ENCODE measurements at regions not wholly inside any gene's neighbourhood (a gene's known extent, or its start where the extent isn't known, plus 50 kb on each side); places are given as distances from the start of the nearest gene placed in this dataset.
"Not testable (repeated sequence)": the region's sequence is repeated elsewhere in the genome, so short reads cannot be mapped to it uniquely, and the experiment has no call there.

- DNase-seq (ENCODE audit: low spot score), result no peak
These were observed 89.8 kb upstream of the CYRIA start for GRCh38 chr2:16755442-16755841.

- DNase-seq (ENCODE audit: low spot score), result not testable (repeated sequence)
These were observed 87.4 kb upstream of the CYRIA start for GRCh38 chr2:16753025-16753424.

DNA sequence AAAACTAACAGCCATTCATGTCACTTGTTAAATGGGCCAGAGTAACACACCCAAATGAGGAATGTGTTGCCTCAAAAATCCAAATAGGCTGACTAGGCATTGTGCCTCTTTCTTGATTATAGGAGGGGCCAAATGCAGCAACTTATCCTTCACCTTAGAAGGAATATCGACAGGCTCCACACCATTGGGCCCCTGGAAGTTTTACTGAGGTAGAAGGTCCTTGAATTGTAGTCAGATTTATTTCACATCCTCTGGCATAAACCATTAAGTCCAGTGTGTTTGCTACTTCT is 85.2 kb upstream of the CYRIA start:
- DNase-seq (ENCODE audit: low spot score), result not testable (repeated sequence)

DNA sequence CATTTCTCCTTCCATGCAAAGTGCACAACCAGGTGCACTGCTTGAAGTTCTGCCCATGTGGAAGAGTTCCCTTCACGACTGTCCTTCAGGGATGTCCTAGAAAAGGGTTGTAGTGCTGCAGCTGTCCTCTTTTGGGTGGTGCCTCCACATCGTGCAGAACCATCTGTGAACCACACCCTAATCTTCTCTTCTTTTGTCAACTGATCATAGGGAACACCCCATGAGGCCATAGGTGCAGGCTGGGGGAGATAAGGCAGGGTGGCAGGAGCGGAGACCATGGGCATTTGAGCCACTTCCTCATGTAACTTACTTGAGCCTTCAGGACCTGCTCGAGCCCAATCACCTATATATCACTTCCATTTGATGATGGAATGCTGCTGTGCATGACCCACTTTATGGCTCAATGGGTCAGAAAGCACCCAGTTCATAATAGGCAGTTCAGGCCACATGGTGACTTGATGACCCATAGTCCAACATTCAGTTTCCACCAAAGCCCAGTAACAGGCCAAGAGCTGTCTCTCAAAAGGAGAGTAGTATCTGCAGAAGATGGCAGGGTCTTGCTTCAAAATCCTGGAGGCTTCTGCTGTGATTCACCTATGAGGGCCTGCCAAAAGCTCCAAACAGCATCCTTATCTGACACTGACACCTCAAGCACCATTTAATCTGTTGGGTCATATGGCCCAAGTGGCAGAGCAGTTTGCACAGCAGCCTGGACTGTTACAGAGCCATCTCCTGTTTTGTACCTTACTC is 84.7 kb upstream of the CYRIA start:
- DNase-seq (ENCODE audit: low spot score), result peak; percentile 34

DNA sequence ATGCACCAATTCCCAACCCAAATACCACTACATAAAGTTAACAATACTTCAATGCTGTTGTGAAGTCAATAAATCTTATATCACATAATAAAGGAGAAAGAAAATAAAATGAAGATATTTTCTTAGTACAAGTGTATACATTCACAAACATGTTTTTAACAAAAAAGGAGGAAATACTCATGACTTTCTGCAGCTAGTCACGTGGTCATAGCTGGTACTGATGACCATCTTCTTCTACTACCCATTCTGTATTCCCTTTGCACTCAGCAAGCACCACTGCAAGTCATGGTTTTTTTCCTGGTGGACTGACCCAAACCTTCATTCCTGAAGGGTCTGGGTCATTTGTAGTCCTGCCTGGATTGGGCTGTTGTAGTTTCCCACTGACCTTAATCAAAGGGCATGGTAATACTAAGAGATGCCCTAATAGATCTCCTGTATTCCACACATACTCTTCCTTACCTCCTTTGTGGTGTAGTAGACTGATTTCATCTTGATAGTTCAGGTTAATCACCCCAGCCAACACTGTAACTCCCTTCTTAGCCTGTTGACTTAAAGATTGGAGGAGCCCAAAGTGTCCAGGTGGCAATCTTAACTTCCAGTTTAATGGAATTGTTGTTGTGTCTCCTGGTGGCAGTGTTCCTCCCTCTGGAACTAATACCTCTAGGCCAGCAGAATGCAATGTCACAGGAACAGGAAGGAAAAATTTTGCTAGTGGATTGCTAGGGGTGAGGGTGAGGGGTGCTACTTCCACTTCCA is 83.1 kb upstream of the CYRIA start:
- not testable (repeated sequence) for DNase-seq (ENCODE audit: low spot score)

- DNase-seq (ENCODE audit: low spot score), result no peak
These were observed 82.1 kb upstream of the CYRIA start for GRCh38 chr2:16747689-16748088.

DNA sequence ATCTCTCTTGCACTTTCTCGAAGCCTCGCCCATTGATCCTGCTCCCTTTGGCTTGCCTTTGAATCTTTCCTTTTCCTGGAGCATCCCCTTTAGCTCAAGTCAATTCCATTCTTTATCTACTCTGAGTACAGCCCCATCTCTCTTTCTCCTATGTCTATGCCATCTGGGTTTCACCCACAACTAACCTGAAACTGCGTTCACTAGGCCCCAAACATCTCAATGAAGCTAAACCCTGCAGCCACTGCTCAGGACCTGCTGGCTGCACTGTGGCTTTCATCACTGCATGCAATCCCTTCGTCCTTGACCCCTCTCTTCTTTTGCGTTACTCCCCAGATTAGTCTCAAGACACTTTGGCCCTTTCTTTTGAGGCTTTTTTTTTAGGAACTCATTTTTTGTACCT is 81.6 kb upstream of the CYRIA start:
- DNase-seq (ENCODE audit: low spot score), result no peak

DNA sequence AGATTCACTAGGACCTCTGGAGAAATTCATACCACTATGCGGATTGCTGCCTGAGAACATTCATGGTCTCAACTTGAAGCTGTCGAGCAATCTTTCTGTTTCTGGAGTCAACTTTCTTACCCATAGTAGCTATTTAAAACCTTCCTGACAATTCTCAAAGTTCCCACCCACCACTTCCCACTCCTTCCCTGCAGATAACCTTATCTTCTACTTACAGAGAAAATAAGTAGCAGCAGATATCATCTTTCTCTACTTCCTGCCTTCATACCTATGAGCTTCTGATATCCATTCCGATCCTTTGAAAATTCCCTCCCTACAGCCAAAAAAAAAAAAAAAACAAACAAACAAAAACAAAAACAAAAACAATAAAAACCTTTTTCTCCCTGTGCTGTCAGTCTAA is 81.2 kb upstream of the CYRIA start:
- no peak for DNase-seq (ENCODE audit: low spot score)

DNA sequence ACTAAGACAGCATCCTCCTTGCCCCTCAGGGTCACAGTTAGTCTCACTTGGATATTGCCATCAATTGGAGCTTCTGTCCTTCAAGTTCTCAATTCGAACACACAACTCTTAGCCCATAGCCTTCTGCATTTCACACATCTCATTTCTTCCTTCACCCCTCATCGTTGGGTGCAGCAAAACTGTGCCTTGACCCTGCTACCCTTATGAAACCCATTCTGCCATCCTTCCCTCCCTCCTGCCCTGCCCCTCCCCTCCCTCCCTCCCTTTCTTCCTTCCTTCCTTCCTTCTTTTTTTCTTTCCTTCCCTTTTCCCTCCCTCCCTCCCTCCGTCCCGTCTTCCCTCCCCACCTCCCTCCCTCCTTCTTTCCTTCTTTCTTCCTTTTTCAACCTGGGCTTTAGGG is 80.7 kb upstream of the CYRIA start:
- DNase-seq (ENCODE audit: low spot score), result no peak

DNA sequence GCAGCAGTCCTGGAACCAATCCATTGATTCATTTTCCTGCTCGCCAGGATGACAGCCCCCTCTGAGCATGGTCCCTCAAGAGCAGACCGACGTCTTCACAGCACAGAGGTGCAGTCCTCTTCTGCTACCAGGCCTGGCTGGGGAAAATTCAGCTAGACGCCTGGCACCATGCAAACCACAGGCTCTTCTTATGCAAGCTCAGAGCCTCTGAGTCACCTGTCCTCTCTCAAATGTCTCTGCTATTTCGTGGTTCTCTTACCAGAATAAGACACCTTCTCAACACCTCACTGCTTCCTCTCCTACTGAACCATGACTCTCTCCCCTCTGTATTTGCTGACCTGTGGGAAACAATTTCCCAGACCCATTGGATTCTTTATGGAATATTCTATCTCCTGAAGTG is 79.8 kb upstream of the CYRIA start:
- no peak for DNase-seq (ENCODE audit: low spot score)

- no peak for DNase-seq (ENCODE audit: low spot score)
These were observed 78.9 kb upstream of the CYRIA start for GRCh38 chr2:16744521-16744920.

DNA sequence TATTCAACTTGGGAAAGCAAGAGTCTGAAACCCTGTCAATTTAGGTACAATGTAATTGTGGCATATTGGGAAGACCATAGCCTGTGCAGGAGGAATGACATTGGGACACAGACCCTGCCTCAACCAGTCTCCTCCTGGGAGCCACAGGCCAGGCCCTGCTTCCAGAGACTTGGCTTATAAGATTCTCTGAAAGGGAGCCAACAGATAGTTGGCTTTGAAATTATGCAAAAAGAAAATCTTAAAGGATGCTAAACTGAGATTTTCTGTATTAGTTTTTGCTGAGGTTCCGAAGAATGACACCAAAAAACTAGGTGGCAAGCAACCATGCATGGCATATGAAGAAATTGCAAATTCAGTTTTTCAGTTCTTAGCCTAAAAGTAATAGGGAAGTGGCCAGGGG is 76.4 kb upstream of the CYRIA start:
- DNase-seq (ENCODE audit: low spot score), result no peak

DNA sequence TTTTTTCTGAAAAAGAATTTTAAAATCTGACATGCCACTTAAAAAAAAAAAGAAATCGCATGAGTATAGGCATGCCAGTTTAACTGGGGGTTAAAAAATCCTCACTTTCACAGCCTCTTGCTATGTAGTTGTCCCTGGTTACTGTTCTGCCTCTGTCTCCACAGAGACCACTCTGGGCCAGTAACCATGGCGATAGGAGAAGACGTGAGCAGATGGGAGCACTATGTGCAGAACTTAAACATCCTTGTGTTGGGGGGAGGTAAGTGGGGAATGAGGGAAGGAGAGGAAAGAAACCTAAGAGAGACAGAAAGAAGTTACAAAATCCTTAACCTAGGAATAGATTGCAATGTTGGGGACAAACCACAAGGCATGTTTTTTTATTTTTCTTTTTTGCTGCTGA is 75.9 kb upstream of the CYRIA start:
- no peak for DNase-seq (ENCODE audit: low spot score)

DNA sequence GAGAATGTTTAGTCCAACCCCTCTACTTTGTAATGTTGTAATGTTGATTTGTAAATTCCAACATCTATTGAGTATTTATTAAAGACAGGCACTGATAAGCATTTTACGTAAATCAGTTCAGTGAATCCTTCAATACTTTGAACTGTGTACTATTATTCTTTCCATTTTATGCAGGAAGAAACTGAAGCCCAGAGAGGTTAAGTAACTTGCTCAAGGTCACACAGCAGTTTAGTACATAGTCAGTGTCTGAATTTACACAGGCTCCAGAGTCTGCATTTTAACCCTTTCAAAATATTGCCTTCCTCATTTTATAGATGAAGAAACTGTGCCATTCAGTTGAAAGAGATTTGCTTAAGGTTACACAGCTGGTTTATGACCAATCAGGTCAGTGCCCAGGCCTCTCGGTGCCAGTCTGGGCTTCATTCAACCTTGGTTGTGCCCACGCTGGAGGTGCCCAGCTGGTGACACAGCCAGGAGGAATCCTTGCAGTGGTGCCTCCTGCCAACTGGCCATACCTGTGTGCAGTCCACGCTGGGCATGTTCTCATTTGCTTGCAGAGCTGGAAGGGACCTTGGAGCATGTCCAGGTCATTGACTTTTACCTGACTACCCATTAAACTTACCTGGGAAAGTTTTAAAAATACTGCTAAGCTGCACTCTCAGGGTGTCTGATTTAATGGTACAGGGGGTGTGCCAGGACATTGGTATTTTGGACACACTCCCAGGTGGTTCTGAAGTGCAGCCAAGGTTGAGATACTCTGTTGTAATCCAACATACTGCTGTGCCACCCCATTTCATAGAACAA is 74.3 kb upstream of the CYRIA start:
- no peak for DNase-seq (ENCODE audit: low spot score)

- DNase-seq (ENCODE audit: low spot score), result no peak
These were observed 73.0 kb upstream of the CYRIA start for GRCh38 chr2:16738361-16739225.

- no peak for DNase-seq (ENCODE audit: low spot score)
These were observed 72.2 kb upstream of the CYRIA start for GRCh38 chr2:16737812-16738211.

GRCh38 chr2:16736633-16737032 is 71.0 kb upstream of the CYRIA start:
- DNase-seq (ENCODE audit: low spot score), result no peak

- DNase-seq (ENCODE audit: low spot score), result no peak
These were observed 63.7 kb upstream of the CYRIA start for GRCh38 chr2:16729335-16729734.

DNA sequence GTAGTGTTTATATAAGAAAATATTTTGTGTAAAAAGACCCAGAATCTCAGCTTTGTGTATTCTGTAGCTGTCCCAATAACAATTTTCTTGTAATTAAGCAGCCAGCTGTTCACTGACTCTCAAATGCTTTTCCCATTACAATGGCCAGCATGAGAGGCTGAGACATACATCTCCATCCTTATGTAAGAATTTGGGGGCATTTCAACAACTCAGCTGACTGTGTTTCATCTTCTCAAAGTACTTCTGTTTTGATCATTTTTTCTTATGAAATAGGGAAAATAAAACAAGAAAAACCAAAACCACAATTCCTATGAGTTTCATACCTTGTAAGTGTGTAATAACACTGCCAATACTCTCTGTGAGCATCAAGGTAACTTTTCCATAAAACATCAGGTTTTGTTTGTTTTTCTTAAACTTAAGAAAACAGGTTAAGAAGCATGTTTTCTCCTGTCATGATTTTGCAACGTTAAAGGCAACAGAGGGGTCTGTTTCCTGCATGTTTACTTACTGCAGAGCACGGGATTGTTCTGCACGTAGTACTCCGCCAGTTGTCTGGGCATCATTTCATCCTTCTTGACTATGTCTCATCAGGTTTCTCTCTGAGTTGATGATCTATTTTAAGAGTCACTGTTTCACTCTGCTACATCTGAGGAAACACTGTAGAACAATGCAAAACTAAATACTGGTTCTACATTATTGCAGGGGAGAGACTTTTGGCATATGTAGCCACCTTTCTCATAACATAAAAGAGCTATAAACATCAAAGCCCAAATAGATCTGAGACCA is 62.9 kb upstream of the CYRIA start:
- no peak for DNase-seq (ENCODE audit: low spot score)

DNA sequence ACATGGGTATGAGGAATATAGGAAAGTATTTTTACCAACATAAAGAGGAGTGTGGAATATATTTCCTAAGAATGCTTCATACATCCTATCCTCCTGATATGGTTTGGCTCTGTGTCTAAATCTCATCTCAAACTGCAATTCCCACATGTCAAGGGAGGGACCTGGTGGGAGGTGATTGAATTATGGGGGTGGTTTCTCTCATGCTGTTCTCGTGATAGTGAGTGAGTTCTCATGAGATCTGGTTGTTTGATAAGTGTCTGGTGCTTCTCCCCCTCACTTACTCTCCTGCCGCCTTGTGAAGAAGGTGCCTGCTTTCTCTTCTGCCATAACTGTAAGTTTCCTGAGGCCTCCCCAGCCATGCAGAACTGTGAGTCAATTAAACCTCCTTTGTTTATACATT is 62.2 kb upstream of the CYRIA start:
- not testable (repeated sequence) for DNase-seq (ENCODE audit: low spot score)

DNA sequence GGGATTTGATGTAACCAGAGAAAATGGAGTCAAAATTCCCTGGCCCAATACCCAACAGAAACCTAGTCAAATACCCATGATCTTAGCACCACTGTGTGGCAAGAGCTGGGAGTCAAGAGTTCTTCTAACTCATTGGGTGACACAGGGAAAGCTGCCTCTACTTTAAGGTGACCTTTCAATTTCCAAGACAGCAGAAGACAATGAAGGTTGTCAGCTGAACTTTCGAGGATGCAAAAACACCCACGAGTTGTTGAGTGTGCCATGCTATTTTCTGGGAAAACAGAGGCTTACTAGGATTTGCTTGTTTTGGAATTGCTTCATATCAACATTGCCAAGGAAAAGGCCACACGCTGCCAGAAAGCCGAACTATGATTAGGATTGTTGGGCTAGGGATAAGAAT is 61.6 kb upstream of the CYRIA start:
- DNase-seq (ENCODE audit: low spot score), result no peak
